HFFc6 (cell line): ENCODE measurements at regions not wholly inside any gene's neighbourhood (a gene's known extent, or its start where the extent isn't known, plus 50 kb on each side); places are given as distances from the start of the nearest gene placed in this dataset.

Source experiments
- DNase-seq: peaks from one replicate; pipeline ENCODE4 v3.0.0-alpha.2; 2018
- H3K27ac Mint-ChIP-seq: 2 replicates; pipeline ENCODE4 v1.8.0; 2020; ENCODE audit warnings: mild to moderate bottlenecking, mixed read lengths
- H3K27me3 Mint-ChIP-seq: 2 replicates; pipeline ENCODE4 v1.8.0; 2021; ENCODE audit warnings: mild to moderate bottlenecking, moderate library complexity, mixed read lengths; ENCODE audit not compliant: insufficient read depth
- H3K36me3 Mint-ChIP-seq: 2 replicates; pipeline ENCODE4 v1.8.0; 2021; ENCODE audit warnings: low read depth, mixed read lengths
- H3K4me1 Mint-ChIP-seq: 2 replicates; pipeline ENCODE4 v1.8.0; 2020; ENCODE audit warnings: low read depth, mixed read lengths
- H3K4me3 Mint-ChIP-seq: 2 replicates; pipeline ENCODE4 v1.8.0; 2020; ENCODE audit warnings: mild to moderate bottlenecking, moderate library complexity, mixed read lengths
- H3K9me3 Mint-ChIP-seq: 2 replicates; pipeline ENCODE4 v1.8.0; 2020; ENCODE audit warnings: mild to moderate bottlenecking, mixed read lengths
- TF ChIP-seq, protein P1 (sequence below): fragments of 200-600 bp; sonication (generic); IDR thresholded peaks from 2 replicates; pipeline ENCODE4 v1.5.0; 2021; ENCODE audit warnings: antibody characterized with exemption, mild to moderate bottlenecking

DNA sequence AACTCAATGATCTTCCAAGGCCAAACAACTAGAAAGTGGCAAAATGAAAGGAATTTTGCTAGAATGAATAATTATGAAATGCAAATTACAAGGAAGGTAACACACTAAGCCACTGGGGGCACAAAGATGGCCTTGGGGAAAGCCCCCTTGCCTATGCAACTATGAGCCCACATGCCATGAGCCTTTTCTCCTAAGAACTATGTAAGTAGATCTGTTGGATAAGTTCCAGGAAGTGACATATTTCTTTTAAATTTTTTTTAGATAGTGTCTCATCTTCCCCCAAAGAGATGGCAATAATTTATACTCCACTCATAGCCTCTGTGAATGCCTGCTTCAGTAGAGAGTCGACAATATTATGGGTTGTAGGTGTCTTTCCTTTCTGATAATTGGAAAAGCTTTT, 257.8 kb downstream of the AUH start:
- TF ChIP-seq, protein P1, sequence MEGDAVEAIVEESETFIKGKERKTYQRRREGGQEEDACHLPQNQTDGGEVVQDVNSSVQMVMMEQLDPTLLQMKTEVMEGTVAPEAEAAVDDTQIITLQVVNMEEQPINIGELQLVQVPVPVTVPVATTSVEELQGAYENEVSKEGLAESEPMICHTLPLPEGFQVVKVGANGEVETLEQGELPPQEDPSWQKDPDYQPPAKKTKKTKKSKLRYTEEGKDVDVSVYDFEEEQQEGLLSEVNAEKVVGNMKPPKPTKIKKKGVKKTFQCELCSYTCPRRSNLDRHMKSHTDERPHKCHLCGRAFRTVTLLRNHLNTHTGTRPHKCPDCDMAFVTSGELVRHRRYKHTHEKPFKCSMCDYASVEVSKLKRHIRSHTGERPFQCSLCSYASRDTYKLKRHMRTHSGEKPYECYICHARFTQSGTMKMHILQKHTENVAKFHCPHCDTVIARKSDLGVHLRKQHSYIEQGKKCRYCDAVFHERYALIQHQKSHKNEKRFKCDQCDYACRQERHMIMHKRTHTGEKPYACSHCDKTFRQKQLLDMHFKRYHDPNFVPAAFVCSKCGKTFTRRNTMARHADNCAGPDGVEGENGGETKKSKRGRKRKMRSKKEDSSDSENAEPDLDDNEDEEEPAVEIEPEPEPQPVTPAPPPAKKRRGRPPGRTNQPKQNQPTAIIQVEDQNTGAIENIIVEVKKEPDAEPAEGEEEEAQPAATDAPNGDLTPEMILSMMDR = no peak
- no peaks in the 10 kb centered on the region for H3K36me3 Mint-ChIP-seq
- H3K27me3 Mint-ChIP-seq = peaks cover 12% of the 10 kb centered on the region
- H3K27ac Mint-ChIP-seq = no peak overlapping the region
- no peak for DNase-seq
- H3K9me3 Mint-ChIP-seq = no peaks in the 10 kb centered on the region
- H3K4me1 Mint-ChIP-seq = peaks cover 36% of the 10 kb centered on the region
- no peak overlapping the region for H3K4me3 Mint-ChIP-seq

DNA sequence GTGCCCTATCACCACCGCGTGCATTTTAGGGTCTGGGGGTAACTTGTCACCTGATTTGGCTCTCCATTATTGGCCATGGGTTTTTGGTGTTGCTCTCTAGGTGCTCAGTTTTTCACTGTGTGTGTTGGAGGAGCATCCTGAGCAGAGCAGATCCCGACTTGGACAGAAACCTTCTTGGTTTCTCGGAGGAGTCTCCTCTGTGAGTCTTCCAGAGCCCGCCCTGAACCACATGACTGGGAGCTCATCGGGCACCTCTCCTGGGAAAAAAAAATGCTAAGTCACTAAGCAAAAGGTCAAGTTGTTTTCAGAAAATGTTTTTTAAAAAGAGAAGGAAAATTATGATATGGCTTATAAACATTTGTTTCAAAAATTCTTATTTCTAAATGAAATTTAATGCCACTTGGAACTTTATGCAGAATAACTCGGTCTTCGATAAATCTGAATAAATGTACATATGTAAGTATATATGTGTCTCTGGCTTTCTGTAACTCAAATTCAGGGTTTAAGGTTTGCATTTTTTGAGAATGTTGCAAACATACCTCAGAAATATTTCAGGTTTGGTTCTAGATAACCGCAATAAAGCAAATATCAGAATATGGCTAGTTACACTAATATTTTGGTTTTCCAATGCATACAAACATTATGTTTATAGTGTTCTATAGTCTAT, 255.2 kb downstream of the AUH start:
- Mint-ChIP-seq H3K27ac (no peak overlapping the region), H3K36me3 (peaks cover 17% of the 10 kb centered on the region), H3K4me1 (peaks cover 11% of the 10 kb centered on the region), H3K27me3 (peaks cover 12% of the 10 kb centered on the region), H3K9me3 (peaks cover 16% of the 10 kb centered on the region), H3K4me3 (no peak overlapping the region)
- TF ChIP-seq, protein P1 = no peak
- DNase-seq = no peak

DNA sequence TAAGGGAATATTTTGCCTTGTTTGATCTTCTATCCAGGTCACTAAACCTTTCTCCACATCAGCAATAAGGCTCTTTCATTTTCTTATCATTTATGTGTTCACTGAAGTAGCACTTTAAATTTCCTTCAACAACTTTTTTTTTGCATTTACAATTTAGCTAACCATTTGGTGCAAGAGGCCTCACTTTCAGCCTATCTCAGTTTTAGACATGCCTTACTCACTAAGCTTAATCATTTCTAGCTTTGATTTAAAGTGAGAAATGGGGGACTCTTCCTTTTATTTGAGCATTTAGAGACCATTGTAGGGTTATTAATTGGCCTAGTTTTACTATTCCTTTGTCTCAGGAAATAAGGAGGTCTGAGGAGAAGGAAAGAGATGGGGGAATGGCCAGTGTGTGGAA, 250.5 kb downstream of the AUH start:
- H3K4me1 Mint-ChIP-seq = peaks cover 4% of the 10 kb centered on the region; the same call in 1 of the 2 replicates
- H3K9me3 Mint-ChIP-seq = peaks cover 16% of the 10 kb centered on the region
- TF ChIP-seq, protein P1 = no peak
- H3K27ac Mint-ChIP-seq = no peak overlapping the region
- no peak for DNase-seq
- peaks cover 17% of the 10 kb centered on the region for H3K36me3 Mint-ChIP-seq
- peaks cover 3% of the 10 kb centered on the region for H3K27me3 Mint-ChIP-seq
- H3K4me3 Mint-ChIP-seq = no peak overlapping the region

DNA sequence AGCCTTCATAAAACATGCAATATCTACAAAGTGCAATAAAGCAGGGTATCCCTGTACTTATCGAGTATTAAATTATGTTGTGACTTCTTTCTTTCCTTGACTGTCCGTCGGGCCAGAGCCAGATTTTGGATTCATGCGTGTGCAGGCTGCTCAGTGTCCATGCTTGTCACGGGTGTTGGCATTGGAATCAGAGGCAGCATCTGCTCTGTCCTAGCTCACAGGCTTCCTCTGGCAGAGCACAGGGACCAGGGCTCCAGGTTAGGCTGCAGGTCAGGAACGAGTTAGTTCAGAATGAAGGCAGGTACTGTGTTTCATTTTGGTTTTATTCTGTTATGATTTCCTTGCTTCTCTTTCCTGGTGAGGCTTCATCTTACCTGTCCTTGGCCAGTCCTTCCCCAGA, 249.8 kb downstream of the AUH start:
- H3K36me3 Mint-ChIP-seq = peaks cover 17% of the 10 kb centered on the region
- no peak overlapping the region for H3K4me3 Mint-ChIP-seq
- no peak for DNase-seq
- no peak overlapping the region for H3K27ac Mint-ChIP-seq
- peaks cover 16% of the 10 kb centered on the region for H3K9me3 Mint-ChIP-seq
- TF ChIP-seq, protein P1 = no peak
- H3K27me3 Mint-ChIP-seq = peaks cover 2% of the 10 kb centered on the region; the same call in 1 of the 2 replicates
- peaks cover 9% of the 10 kb centered on the region; the same call in 1 of the 2 replicates for H3K4me1 Mint-ChIP-seq

DNA sequence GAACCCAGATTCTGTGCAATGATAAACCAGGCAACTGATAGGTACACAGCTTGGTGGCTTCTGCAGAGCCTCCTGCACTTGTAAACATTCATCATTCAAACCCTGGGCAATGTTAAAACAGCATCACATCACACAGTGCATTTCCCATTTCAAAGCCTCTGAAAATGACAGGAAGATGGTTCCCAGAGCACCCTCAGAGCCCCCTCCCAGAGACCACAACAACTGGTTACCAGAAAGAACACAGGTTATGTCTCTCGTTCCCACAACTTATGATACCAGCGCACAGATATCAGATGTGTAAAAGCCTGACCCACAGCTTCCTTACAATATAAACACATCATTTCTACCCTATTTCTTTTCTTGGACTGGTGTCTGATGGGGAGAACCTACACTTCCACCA, 248.7 kb downstream of the AUH start:
- H3K27me3 Mint-ChIP-seq = peaks cover 3% of the 10 kb centered on the region
- peaks cover 19% of the 10 kb centered on the region for H3K9me3 Mint-ChIP-seq
- no peak overlapping the region for H3K27ac Mint-ChIP-seq
- TF ChIP-seq, protein P1 = no peak
- no peak for DNase-seq
- peaks cover 12% of the 10 kb centered on the region for H3K4me1 Mint-ChIP-seq
- H3K4me3 Mint-ChIP-seq = no peak overlapping the region
- peaks cover 21% of the 10 kb centered on the region for H3K36me3 Mint-ChIP-seq
